ENCODE measurements at regions not wholly inside any gene's neighbourhood (a gene's known extent, or its start where the extent isn't known, plus 50 kb on each side); places are given as distances from the start of the nearest gene placed in this dataset.

- Histone ChIP-seq H3K4me1 (ENCODE audit: low read length) (no peaks in the 10 kb centered on the region), H3K4me2 (ENCODE audit: low read depth, low read length) (no peak overlapping the region)
These were observed 149.4 kb downstream of the MACROH2A1 start for GRCh38 chr5:135249658-135250057.

DNA sequence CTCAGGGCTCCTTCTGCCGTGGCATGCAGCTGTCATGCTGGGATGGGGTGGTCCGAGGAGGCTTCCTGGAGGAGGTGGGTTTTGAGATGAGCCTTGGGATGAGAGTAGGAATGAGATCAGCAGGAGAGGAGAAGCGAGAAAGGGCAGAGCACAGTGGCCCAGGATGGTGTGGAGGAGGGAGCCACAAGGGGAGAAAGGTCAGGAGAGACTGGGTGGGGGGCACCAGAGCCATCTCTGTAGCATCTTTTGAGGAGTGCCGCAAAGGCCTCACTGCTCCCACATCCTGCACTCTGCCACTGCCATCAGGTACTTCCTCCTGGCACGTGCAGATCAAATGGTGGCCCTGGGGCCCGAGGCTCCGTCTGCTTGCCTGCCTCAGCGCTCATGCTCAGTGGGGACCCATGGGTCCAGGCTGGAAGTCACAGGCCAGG is 150.2 kb downstream of the MACROH2A1 start:
- TF ChIP-seq EZH2 (optimal IDR thresholded peaks at IDR 0.05; ENCODE audit: low read depth, low read length) = no peak
- TF ChIP-seq, protein P1, sequence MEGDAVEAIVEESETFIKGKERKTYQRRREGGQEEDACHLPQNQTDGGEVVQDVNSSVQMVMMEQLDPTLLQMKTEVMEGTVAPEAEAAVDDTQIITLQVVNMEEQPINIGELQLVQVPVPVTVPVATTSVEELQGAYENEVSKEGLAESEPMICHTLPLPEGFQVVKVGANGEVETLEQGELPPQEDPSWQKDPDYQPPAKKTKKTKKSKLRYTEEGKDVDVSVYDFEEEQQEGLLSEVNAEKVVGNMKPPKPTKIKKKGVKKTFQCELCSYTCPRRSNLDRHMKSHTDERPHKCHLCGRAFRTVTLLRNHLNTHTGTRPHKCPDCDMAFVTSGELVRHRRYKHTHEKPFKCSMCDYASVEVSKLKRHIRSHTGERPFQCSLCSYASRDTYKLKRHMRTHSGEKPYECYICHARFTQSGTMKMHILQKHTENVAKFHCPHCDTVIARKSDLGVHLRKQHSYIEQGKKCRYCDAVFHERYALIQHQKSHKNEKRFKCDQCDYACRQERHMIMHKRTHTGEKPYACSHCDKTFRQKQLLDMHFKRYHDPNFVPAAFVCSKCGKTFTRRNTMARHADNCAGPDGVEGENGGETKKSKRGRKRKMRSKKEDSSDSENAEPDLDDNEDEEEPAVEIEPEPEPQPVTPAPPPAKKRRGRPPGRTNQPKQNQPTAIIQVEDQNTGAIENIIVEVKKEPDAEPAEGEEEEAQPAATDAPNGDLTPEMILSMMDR (IDR thresholded peaks at IDR 0.05; ENCODE audit: low read length) = no peak
- TF ChIP-seq EZH2phosphoT487 (IDR thresholded peaks at IDR 0.05; ENCODE audit: low read length) = no peak
- H4K20me1 ChIP-seq (ENCODE audit: insufficient read depth, low read length) = no peaks in the 10 kb centered on the region

More at GRCh38 chr5:135249658-135250057, 149.4 kb downstream of the MACROH2A1 start:
- H3K9me2 ChIP-seq (replicated peaks; ENCODE audit: insufficient read depth, low read length) = no peaks in the 10 kb centered on the region
- no peaks in the 10 kb centered on the region for H3K79me2 ChIP-seq (ENCODE audit: low read length)
- no peak overlapping the region for H2AFZ ChIP-seq (ENCODE audit: low read length)
- H3K27me3 ChIP-seq (replicated peaks; ENCODE audit: insufficient read depth, low read length) = no peaks in the 10 kb centered on the region
- no peaks in the 10 kb centered on the region for H3K9me3 ChIP-seq (replicated peaks; ENCODE audit: insufficient read depth, low read length)
- no peak overlapping the region for H3K4me3 ChIP-seq (ENCODE audit: low read length)
- H4K20me1 ChIP-seq (ENCODE audit: insufficient read depth, low read length) = no peaks in the 10 kb centered on the region
- no peak overlapping the region for H3K9ac ChIP-seq (ENCODE audit: low read length)
- H3K36me3 ChIP-seq (replicated peaks; ENCODE audit: insufficient read depth, low read length) = no peaks in the 10 kb centered on the region
- DNase-seq = no peak
- no peak overlapping the region for H3K27ac ChIP-seq (ENCODE audit: low read length)
- H3F3A ChIP-seq (ENCODE audit: insufficient read depth, low read length) = no peaks in the 10 kb centered on the region
- TF ChIP-seq, protein P1 (IDR thresholded peaks at IDR 0.05; ENCODE audit: low read length) = no peak
- TF ChIP-seq EZH2phosphoT487 (IDR thresholded peaks at IDR 0.05; ENCODE audit: low read length) (no peak), EZH2 (optimal IDR thresholded peaks at IDR 0.05; ENCODE audit: low read depth, low read length) (no peak)

GRCh38 chr5:135246923-135247795 is 151.9 kb downstream of the MACROH2A1 start:
- Histone ChIP-seq H3K4me1 (ENCODE audit: low read length) (no peaks in the 10 kb centered on the region), H3K79me2 (ENCODE audit: low read length) (no peaks in the 10 kb centered on the region), H3K27me3 (replicated peaks; ENCODE audit: insufficient read depth, low read length) (no peaks in the 10 kb centered on the region), H3K9ac (ENCODE audit: low read length) (no peak overlapping the region), H2AFZ (ENCODE audit: low read length) (no peak overlapping the region), H4K20me1 (ENCODE audit: insufficient read depth, low read length) (no peaks in the 10 kb centered on the region), H3K27ac (ENCODE audit: low read length) (no peak overlapping the region), H3F3A (ENCODE audit: insufficient read depth, low read length) (no peaks in the 10 kb centered on the region), H3K36me3 (replicated peaks; ENCODE audit: insufficient read depth, low read length) (no peaks in the 10 kb centered on the region), H3K9me2 (replicated peaks; ENCODE audit: insufficient read depth, low read length) (no peaks in the 10 kb centered on the region), H3K9me3 (replicated peaks; ENCODE audit: insufficient read depth, low read length) (no peaks in the 10 kb centered on the region), H3K4me3 (ENCODE audit: low read length) (no peak overlapping the region), H3K4me2 (ENCODE audit: low read depth, low read length) (no peak overlapping the region)
- TF ChIP-seq, protein P1 (IDR thresholded peaks at IDR 0.05; ENCODE audit: low read length) = no peak
- TF ChIP-seq EZH2 (optimal IDR thresholded peaks at IDR 0.05; ENCODE audit: low read depth, low read length) = no peak
- no peak for TF ChIP-seq EZH2phosphoT487 (IDR thresholded peaks at IDR 0.05; ENCODE audit: low read length)
- no peak for DNase-seq

More for the DNA sequence above, 150.2 kb downstream of the MACROH2A1 start:
- Histone ChIP-seq H3K36me3 (replicated peaks; ENCODE audit: insufficient read depth, low read length) (no peaks in the 10 kb centered on the region), H3F3A (ENCODE audit: insufficient read depth, low read length) (no peaks in the 10 kb centered on the region), H3K9me2 (replicated peaks; ENCODE audit: insufficient read depth, low read length) (no peaks in the 10 kb centered on the region), H3K9me3 (replicated peaks; ENCODE audit: insufficient read depth, low read length) (no peaks in the 10 kb centered on the region), H3K4me2 (ENCODE audit: low read depth, low read length) (no peak overlapping the region), H3K27ac (ENCODE audit: low read length) (no peak overlapping the region), H3K79me2 (ENCODE audit: low read length) (no peaks in the 10 kb centered on the region), H3K4me1 (ENCODE audit: low read length) (no peaks in the 10 kb centered on the region), H2AFZ (ENCODE audit: low read length) (no peak overlapping the region), H3K4me3 (ENCODE audit: low read length) (no peak overlapping the region), H3K9ac (ENCODE audit: low read length) (no peak overlapping the region), H3K27me3 (replicated peaks; ENCODE audit: insufficient read depth, low read length) (no peaks in the 10 kb centered on the region)
- no peak for DNase-seq
